Prostate gland (tissue), 2 donors: ENCODE measurements at regions not wholly inside any gene's neighbourhood (a gene's known extent, or its start where the extent isn't known, plus 50 kb on each side); places are given as distances from the start of the nearest gene placed in this dataset.

Experiments used
- DNase-seq: peaks from one replicate; pipeline ENCODE4 v3.0.0-alpha.2; 2019; ENCODE audit warnings: low spot score
- H3K27ac ChIP-seq, 2 donors: fragments of 200-600 bp; sonication (generic); 2 replicates each; pipeline ENCODE4 v1.5.1; 2017 to 2019
- H3K27me3 ChIP-seq: fragments of 200-600 bp; sonication (generic); replicated peaks from 2 replicates; pipeline ENCODE4 v1.5.1; 2019; ENCODE audit not compliant: insufficient read depth
- H3K36me3 ChIP-seq, 2 donors: fragments of 200-600 bp; sonication (generic); 1 replicate in 1 of 2; 2 replicates in 1 of 2; pipeline versions ENCODE4 v1.5.1 to v1.8.1; 2017 to 2019
- H3K4me1 ChIP-seq: fragments of 200-600 bp; sonication (generic); replicated peaks from 2 replicates; pipeline ENCODE4 v1.5.1; 2019
- H3K4me3 ChIP-seq, 2 donors: fragments of 200-600 bp; sonication (generic); 2 replicates each; pipeline ENCODE4 v1.5.1; 2017 to 2019
- H3K9me3 ChIP-seq: fragments of 200-600 bp; sonication (generic); 2 replicates; pipeline ENCODE4 v1.5.1; 2017
- POLR2A ChIP-seq: fragments of 450-650 bp; IDR thresholded peaks from one replicate; pipeline ENCODE4 v1.6.1; 2016; ENCODE audit warnings: antibody characterized with exemption, mild to moderate bottlenecking
- POLR2AphosphoS5 ChIP-seq: sonication (generic); formaldehyde crosslinking; IDR thresholded peaks from one replicate; pipeline ENCODE4 v1.6.1; 2017; ENCODE audit warnings: antibody characterized with exemption
- WGBS: methylation state at CpG from one replicate; pipeline ENCODE4 v1.1.5; 2018; 5-methylcytosine and 5-hydroxymethylcytosine counted together
- intact Hi-C: fragments of 100-400 bp; cut with DNase I; formaldehyde crosslinking; loops from one replicate; pipeline ENCODE4 v1.14.2; 2022
- TF ChIP-seq, protein P1 (sequence below), 4 experiments: fragments of 200-600 bp in 2 of 4; fragments of 450-650 bp in 2 of 4; sonication (generic) in 2 of 4; IDR thresholded peaks; 1 replicate in 3 of 4; 2 replicates in 1 of 4; pipeline ENCODE4 v1.5.1; 2016 to 2019; ENCODE audit warnings: antibody characterized with exemption in 4 of 4, mild to moderate bottlenecking in 2 of 4, moderate library complexity in 2 of 4

DNA sequence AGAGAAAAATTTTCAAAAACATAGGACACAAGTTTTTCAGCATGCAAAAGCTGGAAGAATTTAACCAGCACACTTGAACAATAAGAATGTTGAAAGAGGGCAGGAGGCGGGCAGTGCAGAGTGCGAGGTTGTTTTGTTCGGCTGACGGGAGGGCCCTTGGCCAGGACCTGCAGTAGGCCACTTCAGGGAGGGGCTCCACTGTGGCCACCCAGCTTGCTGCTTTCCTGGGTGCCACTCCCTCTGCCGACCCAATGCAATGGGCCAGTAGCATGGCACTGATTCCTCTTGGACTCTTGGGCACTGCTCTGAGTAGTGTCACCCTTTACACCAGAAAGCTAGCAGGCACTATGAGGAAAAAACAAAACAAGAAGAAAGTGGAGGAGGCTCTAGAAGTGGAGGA, 92.9 kb downstream of the SNRPE start:
- H3K9me3 ChIP-seq: no peaks in the 10 kb centered on the region
- no peak for DNase-seq
- H3K27ac ChIP-seq: no peak overlapping the region
- H3K4me3 ChIP-seq: no peak overlapping the region
- H3K27me3 ChIP-seq: no peaks in the 10 kb centered on the region
- 93% methylated on average over 5 of the region's 5 CpGs for WGBS
- TF ChIP-seq POLR2A: no peak
- TF ChIP-seq, protein P1, sequence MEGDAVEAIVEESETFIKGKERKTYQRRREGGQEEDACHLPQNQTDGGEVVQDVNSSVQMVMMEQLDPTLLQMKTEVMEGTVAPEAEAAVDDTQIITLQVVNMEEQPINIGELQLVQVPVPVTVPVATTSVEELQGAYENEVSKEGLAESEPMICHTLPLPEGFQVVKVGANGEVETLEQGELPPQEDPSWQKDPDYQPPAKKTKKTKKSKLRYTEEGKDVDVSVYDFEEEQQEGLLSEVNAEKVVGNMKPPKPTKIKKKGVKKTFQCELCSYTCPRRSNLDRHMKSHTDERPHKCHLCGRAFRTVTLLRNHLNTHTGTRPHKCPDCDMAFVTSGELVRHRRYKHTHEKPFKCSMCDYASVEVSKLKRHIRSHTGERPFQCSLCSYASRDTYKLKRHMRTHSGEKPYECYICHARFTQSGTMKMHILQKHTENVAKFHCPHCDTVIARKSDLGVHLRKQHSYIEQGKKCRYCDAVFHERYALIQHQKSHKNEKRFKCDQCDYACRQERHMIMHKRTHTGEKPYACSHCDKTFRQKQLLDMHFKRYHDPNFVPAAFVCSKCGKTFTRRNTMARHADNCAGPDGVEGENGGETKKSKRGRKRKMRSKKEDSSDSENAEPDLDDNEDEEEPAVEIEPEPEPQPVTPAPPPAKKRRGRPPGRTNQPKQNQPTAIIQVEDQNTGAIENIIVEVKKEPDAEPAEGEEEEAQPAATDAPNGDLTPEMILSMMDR (IDR thresholded peaks at IDR 0.05): no peak
- no peak for TF ChIP-seq POLR2AphosphoS5
- H3K36me3 ChIP-seq: no peaks in the 10 kb centered on the region
- no peaks in the 10 kb centered on the region for H3K4me1 ChIP-seq
- intact Hi-C loops: no loop called here

DNA sequence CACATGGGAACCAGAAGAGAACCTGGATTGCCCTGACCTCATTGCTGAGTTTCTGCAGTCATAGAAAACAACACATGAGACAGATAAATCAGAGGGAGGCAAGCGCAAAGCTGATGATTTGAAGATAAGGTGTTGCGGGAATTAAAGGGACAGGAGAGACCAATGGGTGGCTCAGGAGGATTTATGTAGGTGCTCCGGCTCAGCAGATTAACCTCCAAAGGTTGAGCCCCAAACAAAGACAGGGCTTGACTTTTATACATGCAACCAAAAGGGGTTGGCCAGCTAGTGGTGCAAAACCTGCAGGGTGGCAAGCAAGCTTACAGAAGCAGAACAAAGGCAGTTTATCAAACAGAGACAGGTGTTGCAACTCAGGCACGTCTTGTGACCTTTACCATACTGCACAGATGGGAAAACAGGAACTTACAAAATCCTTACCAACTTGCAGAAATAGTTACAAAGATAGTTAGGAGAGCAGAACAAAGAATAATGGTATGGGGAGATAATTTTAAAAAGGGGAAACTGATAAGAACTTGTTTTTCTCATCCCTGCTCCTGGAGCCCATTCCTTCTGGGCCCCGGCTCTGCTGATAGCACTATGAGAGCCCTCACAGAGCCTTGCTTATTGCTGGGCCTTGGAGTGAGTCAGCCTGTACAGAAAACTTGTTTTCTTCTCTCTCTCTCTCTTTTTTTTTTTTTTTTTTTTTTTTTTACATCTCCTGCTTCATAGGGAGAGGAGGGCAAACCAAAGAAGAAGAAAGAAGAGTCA, 93.6 kb downstream of the SNRPE start:
- TF ChIP-seq POLR2A: no peak
- TF ChIP-seq, protein P1 (IDR thresholded peaks at IDR 0.05): no peak
- no peak for TF ChIP-seq POLR2AphosphoS5
- intact Hi-C loops: no loop called here
- Histone ChIP-seq H3K27me3 (no peaks in the 10 kb centered on the region), H3K4me1 (no peaks in the 10 kb centered on the region), H3K9me3 (no peaks in the 10 kb centered on the region), H3K4me3 (no peak overlapping the region), H3K36me3 (no peaks in the 10 kb centered on the region), H3K27ac (no peak overlapping the region)
- 87% methylated on average over 5 of the region's 5 CpGs for WGBS
- DNase-seq: no peak

DNA sequence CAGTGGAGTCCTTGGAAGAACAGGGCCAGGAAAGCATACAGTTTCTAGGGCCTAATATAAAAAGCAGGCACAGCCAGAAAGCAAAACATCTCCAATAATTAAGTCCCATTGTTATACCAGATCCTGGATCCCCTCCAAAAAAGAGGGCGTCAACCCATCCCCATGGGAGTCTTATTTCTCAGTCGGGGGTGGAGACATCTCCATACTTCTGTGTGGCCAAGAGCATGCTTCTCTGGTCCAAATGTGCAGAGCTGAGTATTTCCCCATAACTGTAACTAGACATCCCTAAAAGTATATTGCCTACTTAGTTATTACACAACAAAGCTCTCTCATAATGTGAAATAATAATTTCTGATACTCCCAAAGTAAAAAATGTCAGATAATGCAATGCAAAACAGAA, 104.2 kb upstream of the SOX13 start:
- Histone ChIP-seq H3K4me3 (no peak overlapping the region), H3K4me1 (no peaks in the 10 kb centered on the region), H3K27me3 (no peaks in the 10 kb centered on the region), H3K36me3 (no peaks in the 10 kb centered on the region), H3K27ac (no peak overlapping the region), H3K9me3 (no peaks in the 10 kb centered on the region)
- no peak for DNase-seq
- TF ChIP-seq POLR2AphosphoS5: no peak
- TF ChIP-seq, protein P1 (IDR thresholded peaks at IDR 0.05): no peak
- TF ChIP-seq POLR2A: no peak
- intact Hi-C loops: no loop called here
- WGBS: 55% methylated on average over 2 of the region's 2 CpGs

DNA sequence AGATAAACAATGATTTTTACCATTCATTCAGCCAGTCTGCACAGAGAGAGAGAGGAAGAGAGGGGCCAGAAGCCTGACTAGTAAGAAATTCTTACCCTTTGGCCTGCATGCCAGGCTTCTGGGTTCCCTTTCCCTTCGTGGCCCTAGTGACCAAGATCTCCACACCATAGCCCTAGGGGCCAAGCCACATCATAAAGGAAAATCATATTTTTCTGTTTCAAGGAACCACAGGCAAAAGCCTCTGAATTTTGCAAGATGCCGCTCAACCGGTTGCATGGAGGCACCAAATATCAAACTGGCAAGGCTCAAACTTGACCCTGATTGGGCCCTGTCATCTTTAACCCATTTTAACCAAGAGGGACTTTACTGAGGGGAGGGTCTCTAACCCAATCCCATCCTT, 103.1 kb upstream of the SOX13 start:
- Histone ChIP-seq H3K9me3 (no peaks in the 10 kb centered on the region), H3K4me3 (no peak overlapping the region), H3K27ac (no peak overlapping the region), H3K27me3 (no peaks in the 10 kb centered on the region), H3K36me3 (no peaks in the 10 kb centered on the region), H3K4me1 (no peaks in the 10 kb centered on the region)
- WGBS: 89% methylated on average over 3 of the region's 3 CpGs
- intact Hi-C loops: no loop called here
- DNase-seq: no peak
- TF ChIP-seq POLR2AphosphoS5 (no peak), POLR2A (no peak)
- TF ChIP-seq, protein P1 (IDR thresholded peaks at IDR 0.05): no peak

DNA sequence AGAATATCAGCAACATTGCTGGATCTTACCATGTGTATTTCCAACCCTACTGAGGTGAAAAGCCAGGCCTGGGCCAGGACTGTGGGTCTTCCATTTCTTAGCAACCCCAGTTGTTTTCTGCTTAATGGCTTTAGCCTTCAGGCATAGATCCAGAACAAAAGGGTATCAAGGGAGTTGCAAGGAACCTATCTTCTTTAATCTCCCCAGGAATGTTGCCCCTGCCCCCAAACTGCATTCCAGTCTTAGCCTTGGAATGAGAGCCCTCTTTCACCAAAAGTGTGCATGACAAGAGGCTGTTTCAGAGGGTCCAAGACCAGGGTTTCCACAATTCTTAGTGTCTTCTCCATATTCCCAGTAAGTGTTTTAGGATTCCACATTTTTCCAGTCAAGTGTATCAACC, 87.9 kb upstream of the SOX13 start:
- Histone ChIP-seq H3K27ac (no peak overlapping the region), H3K4me1 (no peaks in the 10 kb centered on the region), H3K27me3 (no peaks in the 10 kb centered on the region), H3K9me3 (no peaks in the 10 kb centered on the region), H3K36me3 (no peaks in the 10 kb centered on the region), H3K4me3 (no peak overlapping the region)
- DNase-seq: no peak
- intact Hi-C loops: no loop called here
- TF ChIP-seq, protein P1 (IDR thresholded peaks at IDR 0.05): no peak
- TF ChIP-seq POLR2AphosphoS5: no peak
- no peak for TF ChIP-seq POLR2A
